Activated CD4-positive, CD25-positive, alpha-beta regulatory T cell treated with anti-CD3 and anti-CD28 coated beads, Interleukin-2, amount 50 U/mL, for 16 hours (primary cell): ENCODE measurements at regions not wholly inside any gene's neighbourhood (a gene's known extent, or its start where the extent isn't known, plus 50 kb on each side); places are given as distances from the start of the nearest gene placed in this dataset.
"Not testable (repeated sequence)": the region's sequence is repeated elsewhere in the genome, so short reads cannot be mapped to it uniquely, and the experiment has no call there.

Source experiments
- DNase-seq: peaks from one replicate; pipeline ENCODE4 v3.0.0-alpha.2; 2020; ENCODE audit warnings: low read depth, low spot score

DNA sequence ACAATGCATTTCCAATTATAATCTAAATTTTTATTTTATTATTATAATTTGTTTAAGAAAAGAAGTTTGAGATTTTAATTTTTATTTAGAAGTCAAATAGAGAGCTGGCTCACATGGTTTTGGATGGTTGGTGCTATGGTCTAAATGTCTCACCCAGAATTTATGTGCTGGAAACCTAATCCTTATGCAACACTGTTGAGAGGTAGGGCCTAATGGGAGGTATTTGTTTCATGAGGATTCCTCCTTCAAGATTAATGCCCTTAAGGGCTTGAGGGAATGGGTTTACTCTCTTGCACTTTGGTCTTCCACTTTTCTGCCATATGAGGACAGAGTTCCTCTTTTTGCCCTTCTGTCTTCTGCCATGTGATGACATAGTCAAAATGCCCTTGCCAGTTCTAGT lies 960.5 kb upstream of the IGFBP7 start:
- no peak for DNase-seq

DNA sequence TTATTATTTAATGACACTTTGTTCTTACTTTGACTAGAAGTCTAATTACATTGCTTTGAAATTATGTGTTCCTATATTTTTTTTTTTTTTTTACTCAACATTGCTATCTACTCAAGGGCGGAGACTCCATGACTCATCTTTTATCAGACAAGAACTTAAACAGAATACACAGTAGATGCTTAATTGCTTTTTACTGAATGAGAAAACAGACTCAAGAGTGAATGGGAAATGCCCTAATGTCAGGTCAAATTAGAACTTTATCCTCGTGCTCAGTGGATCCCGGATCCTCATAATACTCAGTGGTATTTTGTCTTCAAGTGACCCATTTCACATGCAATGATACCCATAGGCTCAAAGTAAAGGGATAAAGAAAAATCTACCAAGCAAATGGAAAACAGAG lies 954.5 kb upstream of the IGFBP7 start:
- DNase-seq = no peak

- DNase-seq = no peak
These were observed 953.4 kb upstream of the IGFBP7 start for GRCh38 chr4:58063404-58064160.

- DNase-seq = no peak
These were observed 951.8 kb upstream of the IGFBP7 start for GRCh38 chr4:58061967-58062366.

GRCh38 chr4:58050439-58050838 lies 940.3 kb upstream of the IGFBP7 start:
- DNase-seq = no peak

- no peak for DNase-seq
These were observed 938.3 kb upstream of the IGFBP7 start for GRCh38 chr4:58048491-58048890.

DNA sequence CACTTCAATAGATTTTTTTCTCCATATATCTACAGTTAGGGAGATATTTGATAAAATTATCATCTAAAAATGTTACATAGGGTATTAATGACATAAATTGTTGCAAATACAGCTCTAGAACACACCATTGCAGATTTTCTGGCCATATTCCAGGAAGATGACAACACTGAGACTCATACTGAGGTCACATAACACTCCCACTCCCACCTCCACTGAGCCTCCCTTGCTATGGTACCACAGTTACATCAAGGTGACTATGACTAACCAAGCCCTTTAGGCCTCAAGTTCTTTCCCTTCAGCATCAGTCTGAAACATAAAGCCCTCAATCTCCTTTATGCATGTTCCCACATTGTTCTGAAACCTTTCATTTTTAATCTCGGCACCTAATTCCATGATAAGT lies 932.0 kb upstream of the IGFBP7 start:
- DNase-seq = no peak

GRCh38 chr4:57993944-57994343 lies 883.8 kb upstream of the IGFBP7 start:
- no peak for DNase-seq

- DNase-seq = no peak
These were observed 879.2 kb upstream of the IGFBP7 start for GRCh38 chr4:57989430-57989829.

DNA sequence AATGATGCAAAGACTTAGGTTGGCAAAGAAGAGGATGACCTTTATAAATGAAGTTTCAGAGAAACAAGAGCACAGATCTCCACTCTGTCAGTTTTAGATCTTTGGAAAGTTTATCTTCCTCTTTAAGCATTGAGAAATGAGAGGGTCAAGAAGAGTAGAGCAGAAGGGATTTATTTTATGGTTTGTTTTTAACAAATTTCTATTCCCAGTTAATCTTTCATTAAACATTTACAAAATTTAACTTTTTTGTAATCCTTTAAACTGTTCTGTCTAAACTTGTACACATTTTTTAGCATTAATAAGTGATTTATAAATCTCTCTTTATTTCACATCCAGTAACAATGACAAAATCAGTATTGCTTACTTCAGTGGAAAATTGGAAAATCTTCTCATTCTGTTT lies 875.0 kb upstream of the IGFBP7 start:
- DNase-seq = no peak

DNA sequence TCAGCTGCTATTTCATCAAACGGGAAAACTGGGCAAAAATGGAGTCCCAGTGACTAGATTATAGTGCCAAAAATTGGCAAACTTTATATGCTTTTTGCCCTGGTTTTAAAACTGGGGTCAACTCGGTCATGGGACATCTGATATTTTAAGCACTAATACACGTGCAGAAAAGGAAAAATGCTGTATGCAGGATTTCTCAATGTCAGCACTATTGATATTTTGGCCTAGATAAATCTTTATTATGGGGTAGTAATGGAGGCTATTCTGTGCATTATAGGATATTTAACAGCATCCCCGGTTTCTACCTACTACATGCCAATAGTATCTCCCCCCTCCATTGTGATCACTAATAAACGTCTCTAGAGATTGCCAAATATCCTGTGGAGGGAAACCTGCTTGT lies 870.9 kb upstream of the IGFBP7 start:
- DNase-seq = no peak

GRCh38 chr4:57974821-57975220 lies 864.6 kb upstream of the IGFBP7 start:
- no peak for DNase-seq

DNA sequence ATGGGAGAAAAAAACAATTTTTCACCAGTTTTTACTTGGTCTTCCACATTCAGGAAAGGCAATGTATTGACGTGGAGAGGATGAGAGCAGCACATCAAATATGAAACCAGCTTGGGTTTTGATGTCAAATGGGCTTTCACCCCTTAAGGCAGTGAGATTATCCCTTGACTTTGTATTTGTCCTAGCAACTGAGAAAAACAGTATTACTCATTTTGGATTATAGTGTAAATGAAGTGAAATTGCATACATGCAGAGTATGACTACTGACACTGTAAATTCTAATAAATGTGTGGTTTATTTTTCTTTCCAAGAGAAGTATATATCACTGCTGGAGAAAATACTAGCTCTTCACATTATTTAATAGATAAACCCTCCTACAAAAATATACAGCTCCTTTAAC lies 863.6 kb upstream of the IGFBP7 start:
- DNase-seq = no peak

GRCh38 chr4:57971261-57971660 lies 861.1 kb upstream of the IGFBP7 start:
- DNase-seq = no peak

DNA sequence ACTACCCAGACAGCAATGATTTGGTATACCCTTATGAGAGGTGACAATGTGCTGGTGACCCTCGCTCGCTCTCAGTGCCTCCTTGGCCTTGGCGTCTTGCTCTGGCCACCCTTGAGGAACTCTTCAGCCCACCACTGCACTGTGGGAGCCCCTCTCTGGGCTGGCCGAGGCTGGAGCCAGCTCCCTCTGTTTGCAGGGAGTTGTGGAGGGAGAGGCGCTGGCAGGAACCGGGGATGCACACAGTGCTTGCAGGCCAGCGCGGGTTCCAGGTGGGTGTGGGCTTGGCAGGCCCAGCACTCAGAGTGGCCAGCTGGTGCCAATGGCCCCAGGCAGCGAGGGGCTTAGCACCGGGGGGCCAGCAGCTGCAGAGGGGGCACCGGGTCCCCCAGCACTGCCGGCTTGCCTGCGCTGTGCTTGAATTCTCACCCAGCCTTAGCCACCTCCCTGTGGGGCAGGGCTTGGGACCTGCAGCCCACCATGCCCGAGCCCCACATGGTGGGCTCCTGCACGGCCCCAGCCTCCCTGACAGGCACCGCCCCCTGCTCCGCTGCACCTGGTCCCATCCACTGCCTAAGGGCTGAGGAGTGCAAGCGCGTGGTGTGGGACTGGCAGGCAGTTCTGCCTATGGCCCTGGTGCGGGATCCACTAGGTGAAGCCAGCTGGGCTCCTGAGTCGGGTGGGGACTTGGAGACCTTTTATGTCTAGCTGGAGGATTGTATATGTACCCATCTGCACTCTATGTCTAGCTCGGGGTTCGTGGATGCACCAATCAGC lies 857.0 kb upstream of the IGFBP7 start:
- no peak for DNase-seq

DNA sequence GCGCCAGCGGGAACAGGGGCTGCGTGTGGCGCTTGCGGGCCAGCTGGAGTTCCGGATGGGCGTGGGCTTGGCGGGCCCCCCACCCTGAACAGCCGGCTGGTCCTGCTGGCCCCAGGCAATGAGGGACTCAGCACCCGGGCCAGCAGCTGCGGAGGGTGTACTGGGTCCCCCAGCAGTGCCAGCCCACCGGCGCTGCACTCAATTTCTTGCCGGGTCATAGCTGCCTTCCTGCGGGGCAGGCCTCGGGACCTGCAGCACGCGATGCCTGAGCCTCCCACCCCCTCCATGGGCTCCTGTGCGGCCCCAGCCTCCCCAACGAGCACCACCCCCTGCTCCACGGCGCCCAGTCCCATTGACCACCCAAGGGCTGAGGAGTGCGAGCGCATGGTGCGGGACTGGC lies 855.2 kb upstream of the IGFBP7 start:
- DNase-seq = not testable (repeated sequence)

DNA sequence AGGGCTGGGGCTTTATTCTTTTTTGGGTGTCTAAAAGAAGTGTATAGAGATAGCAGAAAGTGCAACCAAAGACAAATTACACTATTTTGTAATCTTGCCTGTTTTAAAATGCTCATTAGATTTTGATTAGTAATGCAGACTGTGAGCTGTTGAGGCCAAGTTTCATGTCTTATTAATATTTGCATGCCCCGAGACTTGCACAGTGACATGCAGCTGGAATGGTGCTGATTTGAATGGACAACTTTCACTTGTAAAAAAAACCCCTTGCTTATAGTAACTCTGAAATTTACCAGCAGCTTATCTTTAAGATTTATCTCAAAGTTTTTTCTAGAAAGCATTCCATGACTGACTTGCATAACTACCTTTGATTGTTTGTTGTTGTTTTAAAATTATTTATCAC lies 835.1 kb upstream of the IGFBP7 start:
- DNase-seq = no peak

GRCh38 chr4:57943682-57944081 lies 833.5 kb upstream of the IGFBP7 start:
- DNase-seq = no peak

- not testable (repeated sequence) for DNase-seq
These were observed 827.1 kb upstream of the IGFBP7 start for GRCh38 chr4:57937326-57937725.

- DNase-seq = no peak
These were observed 816.1 kb upstream of the IGFBP7 start for GRCh38 chr4:57926311-57926710.

GRCh38 chr4:57924951-57925350 lies 814.8 kb upstream of the IGFBP7 start:
- DNase-seq = no peak

DNA sequence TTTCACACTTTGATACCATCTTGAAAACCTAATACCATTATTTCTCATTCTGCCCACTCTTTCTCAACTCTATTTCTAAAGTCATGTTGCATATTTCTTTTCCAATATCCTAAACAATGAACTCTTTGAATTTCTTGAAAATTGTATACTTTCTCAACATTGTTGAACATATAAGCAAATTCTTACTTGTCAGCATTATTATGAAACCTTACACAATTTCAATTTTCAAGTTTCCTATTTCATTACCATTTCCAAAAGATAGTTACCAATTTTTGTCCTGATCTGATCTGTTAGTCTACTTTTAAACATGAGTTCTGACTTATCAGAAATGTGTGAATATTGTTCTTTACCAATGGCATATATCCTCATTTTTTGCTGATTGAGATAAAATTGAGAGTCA lies 806.3 kb upstream of the IGFBP7 start:
- no peak for DNase-seq

GRCh38 chr4:57911203-57911602 lies 801.0 kb upstream of the IGFBP7 start:
- DNase-seq = no peak
